Psoas muscle (tissue), 7 donors: ENCODE measurements at regions not wholly inside any gene's neighbourhood (a gene's known extent, or its start where the extent isn't known, plus 50 kb on each side); places are given as distances from the start of the nearest gene placed in this dataset.
A peak's percentile ranks its signal among the peaks of the same experiment; 100 is the strongest.

Experiments used
- ATAC-seq, 4 donors: fragments of 200-7000 bp; cut with Tn5 transposase; one replicate each; pipeline ENCODE4 v1.9.1; 2020; ENCODE audit warnings: moderate library complexity in 3 of 4, mild to moderate bottlenecking in 2 of 4
- DNase-seq, 2 donors: peaks; one replicate each; pipeline ENCODE4 v3.0.0-alpha.2; 2020
- H3K27ac ChIP-seq: fragments of 200-600 bp; one replicate; pipeline ENCODE4 v1.8.0; 2022
- H3K27me3 ChIP-seq, 3 donors: fragments of 200-600 bp in 1 of 3; one replicate each; pipeline versions ENCODE4 v1.6.1 to v1.8.0; 2013 to 2022; ENCODE audit warnings: low read length in 2 of 3, mild to moderate bottlenecking in 2 of 3, moderate library complexity in 1 of 3; ENCODE audit not compliant: insufficient read depth in 3 of 3
- H3K36me3 ChIP-seq, 2 donors: fragments of 200-600 bp in 1 of 2; one replicate each; pipeline versions ENCODE4 v1.6.1 to v1.8.0; 2013 to 2022; ENCODE audit warnings: low read depth in 1 of 2, mild to moderate bottlenecking in 1 of 2, moderate library complexity in 1 of 2; ENCODE audit not compliant: insufficient read depth in 1 of 2
- H3K4me1 ChIP-seq: fragments of 200-600 bp; one replicate; pipeline ENCODE4 v1.8.0; 2022
- H3K4me3 ChIP-seq: fragments of 200-600 bp; one replicate; pipeline ENCODE4 v1.8.0; 2022; ENCODE audit warnings: mild to moderate bottlenecking
- H3K9me3 ChIP-seq: fragments of 200-600 bp; one replicate; pipeline ENCODE4 v1.8.0; 2022
- WGBS, 3 donors: extraction: QIAGEN DNeasy Blood & Tissue Kit; methylation state at CpG; one replicate each; pipeline versions ENCODE4 v1.1.6 to v1.1.7; 2013; 5-methylcytosine and 5-hydroxymethylcytosine counted together
- intact Hi-C, 2 donors: fragments of 100-400 bp; cut with DNase I; formaldehyde crosslinking; loops; one replicate each; pipeline versions ENCODE4 v1.11.0 to v1.14.2; 2022
- TF ChIP-seq, protein P1 (sequence below): fragments of 200-600 bp; IDR thresholded peaks from one replicate; pipeline ENCODE4 v1.8.0; 2022; ENCODE audit warnings: antibody characterized with exemption
- donor health status: healthy with polysubstance abuse.
- donor health status: DM: no; HTN: no; CAD: no; lungs with moderate emphysema.
- donor health status: Bipolar disorder and iron deficiency.
- donor health status: healthy.
- donor health status: DM: yes; HTN: yes; CAD: no.
- donor health status: DM: no; HTN: no; CAD: no.
- donor health status: DM: yes; HTN: yes; CAD: no.

DNA sequence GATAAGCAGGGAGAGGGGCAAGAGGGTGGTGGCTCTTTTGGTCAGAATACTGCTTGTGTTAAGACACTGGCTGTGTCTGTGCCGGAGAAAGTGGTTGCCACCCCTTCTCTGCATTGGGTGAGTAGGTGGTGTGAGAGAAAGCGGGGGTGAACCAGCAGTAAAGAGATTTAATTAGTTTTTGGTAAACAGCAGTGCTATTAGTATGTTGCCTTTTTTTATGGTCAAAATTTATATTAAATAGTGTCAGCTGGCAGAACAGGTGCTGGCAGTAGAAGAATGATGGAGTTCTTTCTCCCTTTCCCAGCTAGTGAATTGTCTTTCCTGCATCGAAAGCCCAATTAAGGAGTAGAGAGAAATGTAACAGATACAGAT, 181.6 kb downstream of the LARP7 start:
- WGBS, 3 donors = 46 to 53% (median 48%) methylated on average over 3 of the region's 3 CpGs
- peaks cover 4% of the 10 kb centered on the region for H3K4me1 ChIP-seq

DNA sequence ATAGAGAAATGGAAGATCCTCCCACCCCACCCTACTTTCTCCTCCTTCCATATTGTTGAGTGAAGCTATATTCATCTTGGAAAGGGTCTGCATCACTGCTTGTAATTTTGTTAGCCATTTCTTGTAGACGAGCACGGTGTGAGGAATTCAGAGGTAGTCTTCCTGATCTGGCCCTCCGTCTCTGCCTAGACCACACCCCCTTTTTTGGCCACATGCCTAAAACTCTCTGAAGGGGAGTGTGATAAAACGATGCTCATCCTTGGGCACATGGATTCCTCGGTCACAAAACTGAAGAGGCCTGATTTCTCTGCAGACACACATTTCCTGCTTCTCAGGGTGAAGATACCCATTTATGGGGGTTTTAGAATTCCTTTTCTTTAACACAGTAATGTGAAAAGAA, 182.8 kb downstream of the LARP7 start:
- H3K36me3 ChIP-seq = no peaks in the 10 kb centered on the region
- intact Hi-C loops = no loop called here

More for the DNA sequence above, 181.6 kb downstream of the LARP7 start:
- Histone ChIP-seq H3K4me3 (peak overlapping the region; percentile 66), H3K27me3 (no peaks in the 10 kb centered on the region), H3K9me3 (no peaks in the 10 kb centered on the region), H3K36me3 (no peaks in the 10 kb centered on the region), H3K27ac (peak overlapping the region; percentile 68)
- TF ChIP-seq, protein P1, sequence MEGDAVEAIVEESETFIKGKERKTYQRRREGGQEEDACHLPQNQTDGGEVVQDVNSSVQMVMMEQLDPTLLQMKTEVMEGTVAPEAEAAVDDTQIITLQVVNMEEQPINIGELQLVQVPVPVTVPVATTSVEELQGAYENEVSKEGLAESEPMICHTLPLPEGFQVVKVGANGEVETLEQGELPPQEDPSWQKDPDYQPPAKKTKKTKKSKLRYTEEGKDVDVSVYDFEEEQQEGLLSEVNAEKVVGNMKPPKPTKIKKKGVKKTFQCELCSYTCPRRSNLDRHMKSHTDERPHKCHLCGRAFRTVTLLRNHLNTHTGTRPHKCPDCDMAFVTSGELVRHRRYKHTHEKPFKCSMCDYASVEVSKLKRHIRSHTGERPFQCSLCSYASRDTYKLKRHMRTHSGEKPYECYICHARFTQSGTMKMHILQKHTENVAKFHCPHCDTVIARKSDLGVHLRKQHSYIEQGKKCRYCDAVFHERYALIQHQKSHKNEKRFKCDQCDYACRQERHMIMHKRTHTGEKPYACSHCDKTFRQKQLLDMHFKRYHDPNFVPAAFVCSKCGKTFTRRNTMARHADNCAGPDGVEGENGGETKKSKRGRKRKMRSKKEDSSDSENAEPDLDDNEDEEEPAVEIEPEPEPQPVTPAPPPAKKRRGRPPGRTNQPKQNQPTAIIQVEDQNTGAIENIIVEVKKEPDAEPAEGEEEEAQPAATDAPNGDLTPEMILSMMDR = no peak
- intact Hi-C loops = no loop called here
- ATAC-seq = peak in 1 of 4 donors; percentile 46
- DNase-seq = no peak

DNA sequence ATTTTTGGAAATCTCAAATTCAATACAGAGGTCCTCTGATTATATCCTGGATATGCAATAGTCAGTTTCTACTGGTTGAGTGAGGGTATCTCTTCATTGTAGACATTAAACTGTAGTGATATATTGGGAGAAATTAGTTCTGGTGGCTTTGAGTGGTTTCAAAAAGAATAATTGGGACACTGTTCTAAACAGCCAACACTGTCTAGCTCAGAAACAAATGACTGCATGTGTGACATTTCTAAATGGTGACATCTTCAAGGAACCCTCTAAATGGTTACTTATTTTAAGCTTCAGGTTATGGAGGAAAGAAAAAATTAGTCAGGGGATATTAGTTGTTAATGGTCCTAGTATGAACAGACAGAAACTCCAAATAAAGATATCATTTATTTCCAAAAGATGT, 186.2 kb downstream of the LARP7 start:
- H3K4me3 ChIP-seq = no peak overlapping the region
- ATAC-seq (no peak), DNase-seq (no peak)
- H3K27ac ChIP-seq = no peak overlapping the region
- peaks cover 4% of the 10 kb centered on the region for H3K4me1 ChIP-seq
- no peaks in the 10 kb centered on the region for H3K36me3 ChIP-seq
- TF ChIP-seq, protein P1 = no peak
- intact Hi-C loops = no loop called here
- no peaks in the 10 kb centered on the region for H3K9me3 ChIP-seq
- H3K27me3 ChIP-seq = no peaks in the 10 kb centered on the region

More for the DNA sequence above, 182.8 kb downstream of the LARP7 start:
- TF ChIP-seq, protein P1 = no peak
- Histone ChIP-seq H3K27ac (no peak overlapping the region), H3K4me3 (no peak overlapping the region), H3K9me3 (no peaks in the 10 kb centered on the region), H3K4me1 (peaks cover 4% of the 10 kb centered on the region), H3K27me3 (no peaks in the 10 kb centered on the region)
- 61 to 70% (median 64%) methylated on average over 5 of the region's 5 CpGs for WGBS, 3 donors
- DNase-seq (no peak), ATAC-seq (no peak)

- H3K4me3 ChIP-seq = no peak overlapping the region
- H3K9me3 ChIP-seq = no peaks in the 10 kb centered on the region
- no peaks in the 10 kb centered on the region for H3K36me3 ChIP-seq
- intact Hi-C loops = no loop called here
- H3K4me1 ChIP-seq = peaks cover 4% of the 10 kb centered on the region
- no peaks in the 10 kb centered on the region for H3K27me3 ChIP-seq
- DNase-seq (no peak), ATAC-seq (no peak)
- TF ChIP-seq, protein P1 = no peak
- H3K27ac ChIP-seq = no peak overlapping the region
- WGBS, 3 donors = 44 to 57% (median 54%) methylated on average over 2 of the region's 2 CpGs
Observed at GRCh38 chr4:112823606-112824005, 186.7 kb downstream of the LARP7 start.

- Histone ChIP-seq H3K9me3 (no peaks in the 10 kb centered on the region), H3K27me3 (no peaks in the 10 kb centered on the region), H3K4me1 (no peaks in the 10 kb centered on the region), H3K27ac (no peak overlapping the region), H3K36me3 (no peaks in the 10 kb centered on the region), H3K4me3 (no peak overlapping the region)
- TF ChIP-seq, protein P1 = no peak
- 94 to 97% (median 95%) methylated on average over 21 to 23 of the region's 23 CpGs for WGBS, 3 donors
- DNase-seq (no peak), ATAC-seq (no peak)
- intact Hi-C loops = no loop called here
Observed at GRCh38 chr4:112830753-112831386, 193.9 kb downstream of the LARP7 start.
